ENCODE measurements at regions not wholly inside any gene's neighbourhood (a gene's known extent, or its start where the extent isn't known, plus 50 kb on each side); places are given as distances from the start of the nearest gene placed in this dataset.

- no peak for TF ChIP-seq ZNF274 (IDR thresholded peaks at IDR 0.05; ENCODE audit: low read depth, low read length)
- TF ChIP-seq YY1 (IDR thresholded peaks at IDR 0.05; ENCODE audit: insufficient read depth, insufficient read length), result no peak
These were observed 324.6 kb downstream of the MID1IP1 start for GRCh38 chrX:39125834-39126233.

All from NT2/D1 (cell line).